ENCODE measurements at regions not wholly inside any gene's neighbourhood (a gene's known extent, or its start where the extent isn't known, plus 50 kb on each side); places are given as distances from the start of the nearest gene placed in this dataset.

DNA sequence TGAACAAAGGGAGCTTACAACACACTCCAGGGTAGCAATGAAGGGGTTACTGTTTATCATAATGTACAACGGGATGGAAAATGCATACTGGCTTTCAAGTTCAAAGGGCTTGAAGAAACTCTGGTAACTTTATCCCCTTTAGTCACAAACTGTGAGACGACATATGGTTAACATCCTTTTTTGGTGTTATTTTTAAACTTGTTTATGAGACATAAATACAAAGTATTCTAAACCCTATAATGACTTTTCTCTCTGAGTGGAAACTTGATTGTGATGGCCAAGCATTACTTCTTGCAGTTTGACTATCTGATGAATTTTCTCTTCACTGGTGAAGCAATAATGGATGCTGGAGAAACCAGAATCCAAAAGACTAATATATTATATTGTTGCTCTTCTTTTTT lies 62.0 kb upstream of the SEMA3A start:
- no peak for ATAC-seq
- no peaks in the 10 kb centered on the region for H4K20me1 ChIP-seq (ENCODE audit: control insufficient read depth, insufficient read depth)
- no peak overlapping the region for H3K27ac ChIP-seq (ENCODE audit: control insufficient read depth, insufficient read depth)
- SMC1A ChIA-PET (ENCODE audit: uncharacterized antibody, unreplicated experiment), result no interaction called here
- RAD21 ChIA-PET (ENCODE audit: unreplicated experiment), result interaction anchor here (1.2 kb wide), 1 partner anchor 10 kb away, joined by 3 read pairs; no protein-coding TSS in a partner anchor
- no peak overlapping the region for H3K4me2 ChIP-seq (ENCODE audit: control insufficient read depth, insufficient read depth)
- H3K9ac ChIP-seq (ENCODE audit: control insufficient read depth, insufficient read depth, low read length), result no peak overlapping the region
- H3K9me3 ChIP-seq (replicated peaks; ENCODE audit: control insufficient read depth, insufficient read depth, low read length), result no peaks in the 10 kb centered on the region
- no peaks in the 10 kb centered on the region for H3K79me2 ChIP-seq (ENCODE audit: control insufficient read depth, insufficient read depth, low read length)
- no peak for TF ChIP-seq SMARCA5 (IDR thresholded peaks at IDR 0.05)
- no peak for TF ChIP-seq ZSCAN29 (IDR thresholded peaks at IDR 0.05)
- TF ChIP-seq SREBF2 (IDR thresholded peaks at IDR 0.05; ENCODE audit: low read length), result no peak
- TF ChIP-seq MTA2 (IDR thresholded peaks at IDR 0.05; ENCODE audit: low read depth), result no peak
- TF ChIP-seq JUND (IDR thresholded peaks at IDR 0.05; ENCODE audit: low read depth, low read length), result no peak
- TF ChIP-seq IKZF2 (IDR thresholded peaks at IDR 0.05), result no peak
- no peak for TF ChIP-seq USF1 (IDR thresholded peaks at IDR 0.05; ENCODE audit: borderline replicate concordance, extremely low read length, insufficient read depth, low read depth, low read length)
- no peak for TF ChIP-seq NFYA (IDR thresholded peaks at IDR 0.05; ENCODE audit: borderline replicate concordance, low read depth, low read length)
- BruUV-seq (replicated peaks), result no TSS peak
- in situ Hi-C loops (cut with MboI) (no loop called here), intact Hi-C loops (cut with micrococcal nuclease; ENCODE audit: unreplicated experiment) (no loop called here)
- POLR2A ChIA-PET, result no interaction called here
- no peak overlapping the region for H2AFZ ChIP-seq (ENCODE audit: control insufficient read depth, low read depth, low read length)
- no peak for DNase-seq (ENCODE audit: low read depth, low spot score)
- no peak overlapping the region for H3K4me3 ChIP-seq
- no peak for FAIRE-seq
- no peaks in the 10 kb centered on the region for H3K36me3 ChIP-seq (ENCODE audit: control insufficient read depth in 2 of 2, insufficient read depth in 2 of 2, low read length in 1 of 2)
- no peaks in the 10 kb centered on the region for H3K27me3 ChIP-seq (replicated peaks in 1 of 2; ENCODE audit: control insufficient read depth in 2 of 2, insufficient read depth in 2 of 2, low read length in 1 of 2)
- CTCF ChIA-PET, result interaction anchor here (0.7 kb wide), 2 partner anchors 12 to 90 kb away, joined by 3 read pairs; no protein-coding TSS in a partner anchor
- no peaks in the 10 kb centered on the region for H3K4me1 ChIP-seq (ENCODE audit: control insufficient read depth, insufficient read depth, low read length)
- WGBS (ENCODE audit: insufficient coverage, insufficient replicate concordance, low lambda C conversion rate, missing lambda C conversion rate), result 7% methylated on average over 2 of the region's 2 CpGs

DNA sequence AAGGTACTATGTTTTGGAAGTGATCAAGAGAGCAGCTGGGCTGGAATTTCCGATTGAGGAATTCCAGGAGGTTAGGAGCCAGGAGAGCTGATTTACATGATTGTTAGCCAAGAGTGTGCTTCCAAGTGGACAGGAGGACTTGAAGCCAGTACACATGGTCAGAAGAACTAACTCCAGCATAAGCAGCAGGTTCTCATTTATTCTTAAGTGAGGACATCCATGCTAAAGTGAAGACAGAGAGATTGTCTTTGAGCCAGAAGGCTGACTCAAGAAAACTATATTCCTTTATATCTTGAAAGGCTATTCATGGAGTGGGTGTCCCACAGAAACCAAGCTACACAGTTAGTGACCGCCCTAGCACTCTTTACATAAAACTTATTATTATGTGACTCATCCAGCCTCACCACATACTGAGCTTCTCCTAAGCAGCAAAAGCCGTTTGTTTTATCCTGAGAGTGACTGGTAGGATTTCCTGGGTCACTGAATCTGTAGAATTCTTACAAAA lies 56.7 kb upstream of the SEMA3A start:
- DNase-seq (ENCODE audit: low read depth, low spot score) (no peak), ATAC-seq (no peak), FAIRE-seq (no peak)
- ChIA-PET POLR2A (no interaction called here), CTCF (no interaction called here), SMC1A (ENCODE audit: uncharacterized antibody, unreplicated experiment) (interaction anchor here (0.5 to 1.5 kb wide), 5 partner anchors 10 to 93 kb away, joined by 3 to 4 read pairs (median 3); no protein-coding TSS in a partner anchor), RAD21 (ENCODE audit: unreplicated experiment) (no interaction called here)
- no peaks in the 10 kb centered on the region for H3K36me3 ChIP-seq (ENCODE audit: control insufficient read depth in 2 of 2, insufficient read depth in 2 of 2, low read length in 1 of 2)
- H3K9me3 ChIP-seq (replicated peaks; ENCODE audit: control insufficient read depth, insufficient read depth, low read length), result no peaks in the 10 kb centered on the region
- intact Hi-C loops (cut with micrococcal nuclease; ENCODE audit: unreplicated experiment) (no loop called here), in situ Hi-C loops (cut with MboI) (no loop called here)
- H3K9ac ChIP-seq (ENCODE audit: control insufficient read depth, insufficient read depth, low read length), result no peak overlapping the region
- H3K4me1 ChIP-seq (ENCODE audit: control insufficient read depth, insufficient read depth, low read length), result 0 out of 2 replicates have a peak, but pooled peaks cover 4% of the 10 kb centered on the region
- 0% methylated on average over 3 of the region's 3 CpGs for WGBS (ENCODE audit: insufficient coverage, insufficient replicate concordance, low lambda C conversion rate, missing lambda C conversion rate)
- H3K4me3 ChIP-seq, result no peak overlapping the region
- no TSS peak for BruUV-seq (replicated peaks)
- H2AFZ ChIP-seq (ENCODE audit: control insufficient read depth, low read depth, low read length), result no peak overlapping the region
- no peak overlapping the region for H3K4me2 ChIP-seq (ENCODE audit: control insufficient read depth, insufficient read depth)
- H3K27me3 ChIP-seq (replicated peaks in 1 of 2; ENCODE audit: control insufficient read depth in 2 of 2, insufficient read depth in 2 of 2, low read length in 1 of 2), result no peaks in the 10 kb centered on the region
- H3K79me2 ChIP-seq (ENCODE audit: control insufficient read depth, insufficient read depth, low read length), result no peaks in the 10 kb centered on the region
- H3K27ac ChIP-seq (ENCODE audit: control insufficient read depth, insufficient read depth), result no peak overlapping the region
- no peaks in the 10 kb centered on the region for H4K20me1 ChIP-seq (ENCODE audit: control insufficient read depth, insufficient read depth)
- TF ChIP-seq MEF2A (IDR thresholded peaks at IDR 0.05; ENCODE audit: insufficient read depth, low read depth, low read length) (no peak), EP300 (IDR thresholded peaks at IDR 0.05; ENCODE audit: borderline replicate concordance in 1 of 2, control insufficient read depth in 1 of 2, low read depth in 2 of 2, low read length in 2 of 2) (no peak), CEBPB (IDR thresholded peaks at IDR 0.05; ENCODE audit: borderline replicate concordance in 1 of 2, low read depth in 2 of 2, low read length in 2 of 2) (no peak), POLR2A (IDR thresholded peaks at IDR 0.05; ENCODE audit: low read depth, low read length) (no peak), MYC (IDR thresholded peaks at IDR 0.05; ENCODE audit: insufficient read depth, insufficient read length, insufficient replicate concordance, low read length, severe bottlenecking) (no peak), EED (IDR thresholded peaks at IDR 0.05; ENCODE audit: low read depth) (no peak), SIX5 (IDR thresholded peaks at IDR 0.05; ENCODE audit: low read depth, low read length, severe bottlenecking) (no peak), ZZZ3 (IDR thresholded peaks at IDR 0.05; ENCODE audit: control insufficient read depth, insufficient read length, low read depth) (no peak)
- TF ChIP-seq, protein P1, sequence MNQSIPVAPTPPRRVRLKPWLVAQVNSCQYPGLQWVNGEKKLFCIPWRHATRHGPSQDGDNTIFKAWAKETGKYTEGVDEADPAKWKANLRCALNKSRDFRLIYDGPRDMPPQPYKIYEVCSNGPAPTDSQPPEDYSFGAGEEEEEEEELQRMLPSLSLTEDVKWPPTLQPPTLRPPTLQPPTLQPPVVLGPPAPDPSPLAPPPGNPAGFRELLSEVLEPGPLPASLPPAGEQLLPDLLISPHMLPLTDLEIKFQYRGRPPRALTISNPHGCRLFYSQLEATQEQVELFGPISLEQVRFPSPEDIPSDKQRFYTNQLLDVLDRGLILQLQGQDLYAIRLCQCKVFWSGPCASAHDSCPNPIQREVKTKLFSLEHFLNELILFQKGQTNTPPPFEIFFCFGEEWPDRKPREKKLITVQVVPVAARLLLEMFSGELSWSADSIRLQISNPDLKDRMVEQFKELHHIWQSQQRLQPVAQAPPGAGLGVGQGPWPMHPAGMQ (IDR thresholded peaks at IDR 0.05; ENCODE audit: borderline replicate concordance), result no peak

All from GM12878 (cell line).